Posterior cingulate gyrus (tissue), 11 donors: ENCODE measurements at regions not wholly inside any gene's neighbourhood (a gene's known extent, or its start where the extent isn't known, plus 50 kb on each side); places are given as distances from the start of the nearest gene placed in this dataset.
"Not testable (repeated sequence)": the region's sequence is repeated elsewhere in the genome, so short reads cannot be mapped to it uniquely, and the experiment has no call there.

Source experiments
- DNase-seq, 10 donors: peaks; one replicate each; pipeline versions ENCODE4 v3.0.0 to v3.0.0-alpha.2; 2020 to 2021; ENCODE audit warnings: mixed read lengths in 3 of 10
- intact Hi-C: fragments of 100-400 bp; cut with DNase I; formaldehyde crosslinking; loops from one replicate; pipeline ENCODE4 v1.15.1; 2023

DNA sequence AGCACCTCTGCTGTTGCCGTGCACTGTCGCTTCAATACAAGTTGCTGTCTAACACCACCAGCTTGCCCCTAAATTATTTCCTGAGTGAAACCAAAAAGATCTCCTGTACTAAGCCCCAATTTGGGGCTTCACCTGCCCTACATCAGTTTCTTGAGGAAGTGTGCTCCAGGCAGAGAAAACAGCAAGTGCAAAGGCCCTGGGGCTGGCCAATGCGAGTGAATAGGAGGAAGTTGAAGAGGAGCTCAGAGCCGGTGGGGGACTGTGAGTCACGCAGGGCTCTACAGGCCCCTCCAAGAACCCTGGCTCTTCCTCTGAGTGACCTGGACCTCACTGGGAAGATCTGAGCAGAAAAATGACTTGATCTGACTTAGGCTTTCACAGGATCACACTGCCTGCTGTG is 117.2 kb downstream of the IPO8 start:
- no peak for DNase-seq
- intact Hi-C loops: no loop called here

- no peak for DNase-seq
- intact Hi-C loops: no loop called here
Measured at GRCh38 chr12:30573145-30573544, 122.5 kb downstream of the IPO8 start.

DNA sequence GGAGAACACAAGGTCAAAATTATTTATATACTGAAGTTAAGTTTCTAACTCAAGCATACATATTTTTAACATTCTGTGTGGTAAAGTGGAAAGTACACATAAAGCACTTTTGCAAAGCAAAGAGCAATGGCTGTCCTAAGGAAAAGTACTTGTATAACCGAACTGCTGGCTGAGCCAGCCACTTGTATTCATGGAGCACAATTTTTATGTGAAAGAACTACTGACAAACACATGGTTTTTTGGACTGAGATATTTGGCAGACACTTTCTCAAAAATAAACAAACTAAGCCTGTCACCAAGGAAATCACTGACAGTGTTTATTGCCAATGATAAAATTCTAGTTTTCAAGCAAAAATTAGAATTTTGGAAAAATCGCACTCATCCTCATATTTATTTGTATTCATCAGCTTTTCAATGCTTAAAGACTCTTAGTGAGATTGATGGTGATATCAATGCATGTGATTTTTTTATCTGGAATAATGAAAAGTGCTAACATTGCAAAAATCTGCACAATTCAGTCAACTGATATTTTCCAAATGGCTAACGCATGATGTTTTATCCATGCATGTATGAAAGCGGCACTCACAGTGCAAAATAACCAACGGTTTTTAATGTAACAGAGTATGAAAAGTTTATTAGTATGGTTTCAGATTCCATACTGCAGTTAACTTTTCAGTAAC is 125.3 kb downstream of the IPO8 start:
- no peak for DNase-seq
- intact Hi-C loops: no loop called here

- DNase-seq: no peak
- intact Hi-C loops: no loop called here
Measured at GRCh38 chr12:30569426-30569825, 126.2 kb downstream of the IPO8 start.

- no peak for DNase-seq
- intact Hi-C loops: no loop called here
Measured at GRCh38 chr12:30568453-30568852, 127.2 kb downstream of the IPO8 start.

GRCh38 chr12:30567082-30567481 is 128.6 kb downstream of the IPO8 start:
- no peak for DNase-seq
- intact Hi-C loops: no loop called here

DNA sequence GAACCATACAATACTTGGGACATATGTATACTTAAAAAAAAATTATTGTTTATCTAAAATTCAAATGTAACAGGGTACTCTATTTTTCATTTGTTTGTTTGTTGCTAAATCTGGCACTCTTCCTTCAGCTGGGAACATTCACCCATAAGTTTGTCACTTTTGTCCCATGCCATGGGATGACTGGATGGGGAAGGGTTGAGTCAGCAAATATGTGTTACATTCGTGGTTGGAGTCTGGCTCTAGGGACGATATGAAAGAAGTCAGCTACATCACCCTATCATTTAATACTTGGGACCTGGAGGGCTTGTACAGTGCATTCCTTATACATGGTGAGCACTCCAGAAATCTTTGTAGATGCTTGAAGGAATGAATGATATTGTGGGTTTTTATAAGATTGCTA is 131.3 kb downstream of the IPO8 start:
- intact Hi-C loops: no loop called here
- no peak for DNase-seq

GRCh38 chr12:30548203-30548602 is 147.5 kb downstream of the IPO8 start:
- intact Hi-C loops: no loop called here

GRCh38 chr12:30546121-30546520 is 149.5 kb downstream of the IPO8 start:
- intact Hi-C loops: no loop called here
- no peak for DNase-seq

More at GRCh38 chr12:30548203-30548602, 147.5 kb downstream of the IPO8 start:
- no peak for DNase-seq

DNA sequence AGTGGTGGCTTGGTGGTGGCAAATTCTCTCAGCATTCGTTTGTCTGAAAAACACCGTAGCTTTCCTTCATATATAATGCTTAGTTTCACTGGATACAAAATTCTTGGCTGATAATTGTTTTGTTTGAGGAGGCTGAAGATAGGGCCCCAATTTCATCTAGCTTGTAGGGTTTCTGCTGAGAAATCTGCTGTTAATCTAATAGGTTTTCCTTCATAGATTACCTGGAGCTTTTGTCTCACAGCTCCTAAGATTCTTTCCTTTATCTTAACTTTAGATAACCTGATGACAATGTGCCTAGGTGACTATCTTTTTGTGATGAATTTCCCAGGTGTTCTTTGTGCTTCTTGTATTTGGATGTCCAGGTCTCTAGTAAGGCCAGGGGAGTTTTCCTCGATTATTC is 151.0 kb downstream of the IPO8 start:
- intact Hi-C loops, DNase-seq: not testable (repeated sequence)

- DNase-seq: no peak
- intact Hi-C loops: no loop called here
Measured at GRCh38 chr12:30537228-30537627, 158.4 kb downstream of the IPO8 start.

DNA sequence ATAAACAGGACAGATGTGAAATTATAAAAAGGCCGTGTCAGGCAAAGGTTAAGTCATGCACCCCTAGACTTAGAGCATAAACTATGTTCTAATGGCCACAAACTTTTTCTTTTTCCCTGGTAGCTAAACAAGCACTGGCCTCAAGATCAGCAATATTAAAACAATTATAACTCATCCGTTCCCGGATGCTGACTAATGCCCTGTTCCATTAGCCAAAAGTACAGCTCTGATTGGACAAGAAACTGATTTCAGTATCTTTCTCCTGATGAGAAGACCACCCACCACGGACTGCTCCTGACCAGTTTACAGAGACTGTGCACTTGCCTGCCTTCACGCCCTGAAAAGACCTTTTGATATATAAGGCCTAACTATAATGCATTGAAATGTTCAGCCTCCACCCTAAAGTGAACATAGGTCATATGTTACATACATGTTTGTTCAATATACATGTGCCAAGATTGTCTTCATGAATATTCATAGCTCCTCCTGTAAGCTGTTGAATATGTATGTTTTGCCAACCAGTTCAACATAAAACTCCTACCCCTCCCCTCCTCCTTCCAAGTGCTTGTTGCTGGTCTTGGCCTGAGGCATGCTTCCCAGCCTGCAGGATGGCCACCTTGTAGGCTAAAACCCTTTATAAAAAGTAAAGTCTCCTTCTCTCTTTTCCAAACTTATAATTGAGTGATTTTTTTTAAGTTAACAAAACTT is 162.0 kb downstream of the IPO8 start:
- DNase-seq: no peak
- intact Hi-C loops: no loop called here

- intact Hi-C loops: no loop called here
- DNase-seq: no peak
Measured at GRCh38 chr12:30531731-30532678, 163.7 kb downstream of the IPO8 start.

DNA sequence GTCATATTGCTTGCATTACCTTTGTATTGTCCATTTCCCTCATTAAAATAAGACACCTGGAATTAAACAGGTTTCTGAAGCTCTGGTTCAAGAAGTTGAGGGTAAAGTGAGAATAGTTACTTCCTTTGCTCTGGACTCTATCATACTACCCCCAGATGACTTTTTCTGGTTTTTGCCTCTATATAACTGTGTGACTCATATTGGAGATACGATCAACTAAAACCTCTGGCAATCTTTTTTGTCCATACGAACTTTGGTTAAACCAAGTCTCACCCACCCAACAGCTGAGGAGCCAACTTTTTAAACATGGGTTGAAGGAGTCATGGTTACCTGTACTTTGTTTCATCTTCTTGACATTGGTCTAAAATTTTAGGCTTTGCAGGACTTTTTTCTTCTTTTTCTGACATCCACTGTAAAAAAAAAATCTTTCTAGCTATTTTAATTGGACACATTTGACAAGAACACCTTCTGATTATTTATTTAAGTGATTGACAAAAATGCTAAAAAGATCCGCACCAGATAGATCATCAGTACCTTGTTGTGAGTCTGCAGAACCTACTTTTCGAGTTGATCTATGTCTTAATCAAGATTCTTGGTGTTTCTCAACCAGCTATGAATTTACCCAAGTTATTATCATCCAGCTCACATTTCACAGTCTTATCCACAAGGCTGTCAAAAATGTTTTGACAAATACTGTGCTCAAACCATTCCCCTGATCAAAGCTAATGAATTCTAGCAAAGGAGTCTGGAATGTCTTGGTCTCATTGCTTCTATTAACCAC is 166.0 kb downstream of the IPO8 start:
- no peak for DNase-seq
- intact Hi-C loops: no loop called here

DNA sequence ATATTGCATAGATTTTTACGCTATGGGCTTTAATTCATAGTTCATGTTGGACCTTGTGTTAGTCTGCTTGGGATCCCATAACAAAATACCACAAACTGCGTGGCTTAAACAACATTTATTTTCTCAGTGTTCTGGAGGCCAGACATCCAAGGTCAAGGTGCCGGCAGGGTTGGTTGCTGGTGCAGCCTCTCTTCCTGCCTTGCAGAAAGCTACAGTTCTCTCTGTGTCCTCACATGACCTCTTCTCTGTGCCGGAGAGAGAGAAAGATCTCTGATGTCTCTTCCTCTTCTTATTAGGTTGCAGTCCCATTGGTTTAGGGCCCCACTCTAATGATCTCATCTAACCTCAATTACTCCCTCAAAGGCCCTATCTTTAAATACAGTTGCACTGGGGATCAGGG is 170.5 kb downstream of the IPO8 start:
- intact Hi-C loops: no loop called here

DNA sequence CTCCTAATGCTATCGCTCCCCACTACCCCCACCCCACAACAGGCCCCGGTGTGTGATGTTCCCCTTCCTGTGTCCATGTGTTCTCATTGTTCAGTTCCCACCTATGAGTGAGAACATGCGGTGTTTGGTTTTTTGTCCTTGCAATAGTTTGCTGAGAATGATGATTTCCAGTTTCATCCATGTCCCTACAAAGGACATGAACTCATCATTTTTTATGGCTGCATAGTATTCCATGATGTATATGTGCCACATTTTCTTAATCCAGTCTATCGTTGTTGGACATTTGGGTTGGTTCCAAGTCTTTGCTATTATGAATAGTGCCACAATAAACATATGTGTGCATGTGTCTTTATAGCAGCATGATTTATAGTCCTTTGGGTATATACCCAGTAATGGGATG is 175.4 kb downstream of the IPO8 start:
- DNase-seq, intact Hi-C loops: not testable (repeated sequence)

More for the DNA sequence above, 170.5 kb downstream of the IPO8 start:
- no peak for DNase-seq

- DNase-seq: no peak
- intact Hi-C loops: loop anchor here (10.0 kb wide), 1 partner anchor 995 kb away; no protein-coding TSS in a partner anchor
Measured at GRCh38 chr12:30519535-30519934, 176.1 kb downstream of the IPO8 start.

- no peak for DNase-seq
- intact Hi-C loops: loop anchor here (10.0 kb wide), 1 partner anchor 993 kb away; no protein-coding TSS in a partner anchor
Measured at GRCh38 chr12:30517320-30517719, 178.3 kb downstream of the IPO8 start.

- no peak for DNase-seq
- intact Hi-C loops: loop anchor here (10.0 kb wide), 1 partner anchor 991 kb away; no protein-coding TSS in a partner anchor
Measured at GRCh38 chr12:30515351-30515750, 180.3 kb downstream of the IPO8 start.

GRCh38 chr12:30514666-30515065 is 181.0 kb downstream of the IPO8 start:
- intact Hi-C loops: loop anchor here (10.0 kb wide), 1 partner anchor 990 kb away; no protein-coding TSS in a partner anchor
- no peak for DNase-seq
